NK-92 (cell line): ENCODE measurements at regions not wholly inside any gene's neighbourhood (a gene's known extent, or its start where the extent isn't known, plus 50 kb on each side); places are given as distances from the start of the nearest gene placed in this dataset.

Source experiments
- DNase-seq: peaks from one replicate; lab custom pipeline; 2025; ENCODE audit not compliant: unreplicated experiment; lab: John Stamatoyannopoulos, UW

DNA sequence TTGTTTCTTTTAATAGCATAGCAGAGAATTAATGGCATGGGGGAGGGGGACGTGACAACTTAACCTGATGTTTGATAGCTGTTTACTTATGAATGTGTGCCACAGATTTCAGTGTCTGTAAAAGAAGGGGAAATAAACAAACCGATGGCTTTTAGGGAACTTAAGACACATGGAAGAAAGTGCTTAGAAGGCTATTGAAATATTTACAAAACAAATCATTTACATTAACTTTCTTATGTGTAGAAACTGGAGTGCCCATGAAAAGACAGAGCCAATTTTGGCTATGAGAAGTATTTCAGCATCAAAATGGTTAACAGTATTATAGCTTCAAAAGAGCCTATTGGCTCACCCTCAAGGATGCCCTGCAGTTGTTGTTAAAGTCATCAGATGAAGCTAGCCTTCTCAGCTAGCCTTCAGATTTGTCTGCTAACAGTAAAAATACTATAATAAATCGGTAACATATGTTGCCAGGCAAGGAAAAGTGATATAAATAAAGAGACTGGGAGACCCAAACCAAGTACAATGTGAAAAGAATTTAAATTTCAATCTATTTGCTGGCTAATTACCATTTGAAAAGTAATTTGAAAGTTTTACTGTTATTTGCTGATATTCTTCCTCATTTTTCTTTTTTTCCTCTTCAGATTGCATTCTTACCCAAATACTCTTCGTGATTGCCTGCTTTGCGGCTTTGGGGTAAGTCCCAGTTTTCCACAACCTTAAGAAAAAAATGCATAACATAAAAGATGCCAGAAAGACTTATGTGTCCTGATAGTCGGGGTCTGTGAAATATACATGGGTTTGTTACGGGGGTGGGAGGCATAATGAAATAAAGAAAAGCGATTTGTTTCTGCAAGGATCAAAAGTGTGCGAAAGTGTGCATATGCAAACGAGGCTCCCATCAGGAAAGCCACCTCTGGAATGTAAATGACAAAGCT, 256.4 kb downstream of the MEIS1 start:
- no peak for DNase-seq

DNA sequence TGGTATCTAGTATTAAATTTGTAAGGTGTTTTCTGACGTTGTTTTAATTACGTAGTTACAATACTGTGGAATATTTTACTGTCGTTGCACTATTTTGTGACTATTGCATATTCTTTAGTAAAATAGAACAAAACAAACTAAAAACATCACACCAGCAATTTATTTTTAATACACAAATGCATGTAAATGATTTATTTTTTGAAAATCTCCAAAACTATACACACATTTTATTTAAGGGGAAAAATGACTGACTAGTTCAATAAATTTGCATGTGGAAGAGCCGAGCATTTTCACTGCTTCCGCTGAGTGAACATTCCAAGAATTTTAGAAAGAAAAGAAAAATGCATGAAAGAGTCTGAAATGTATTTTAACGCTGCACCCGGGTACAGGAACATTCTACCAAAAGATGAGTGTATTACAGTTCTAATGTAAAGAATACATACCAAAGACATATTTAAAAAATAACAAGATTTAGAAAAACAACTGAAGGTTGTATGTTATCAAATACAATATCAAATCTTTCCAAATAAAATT, 257.7 kb downstream of the MEIS1 start:
- no peak for DNase-seq

DNA sequence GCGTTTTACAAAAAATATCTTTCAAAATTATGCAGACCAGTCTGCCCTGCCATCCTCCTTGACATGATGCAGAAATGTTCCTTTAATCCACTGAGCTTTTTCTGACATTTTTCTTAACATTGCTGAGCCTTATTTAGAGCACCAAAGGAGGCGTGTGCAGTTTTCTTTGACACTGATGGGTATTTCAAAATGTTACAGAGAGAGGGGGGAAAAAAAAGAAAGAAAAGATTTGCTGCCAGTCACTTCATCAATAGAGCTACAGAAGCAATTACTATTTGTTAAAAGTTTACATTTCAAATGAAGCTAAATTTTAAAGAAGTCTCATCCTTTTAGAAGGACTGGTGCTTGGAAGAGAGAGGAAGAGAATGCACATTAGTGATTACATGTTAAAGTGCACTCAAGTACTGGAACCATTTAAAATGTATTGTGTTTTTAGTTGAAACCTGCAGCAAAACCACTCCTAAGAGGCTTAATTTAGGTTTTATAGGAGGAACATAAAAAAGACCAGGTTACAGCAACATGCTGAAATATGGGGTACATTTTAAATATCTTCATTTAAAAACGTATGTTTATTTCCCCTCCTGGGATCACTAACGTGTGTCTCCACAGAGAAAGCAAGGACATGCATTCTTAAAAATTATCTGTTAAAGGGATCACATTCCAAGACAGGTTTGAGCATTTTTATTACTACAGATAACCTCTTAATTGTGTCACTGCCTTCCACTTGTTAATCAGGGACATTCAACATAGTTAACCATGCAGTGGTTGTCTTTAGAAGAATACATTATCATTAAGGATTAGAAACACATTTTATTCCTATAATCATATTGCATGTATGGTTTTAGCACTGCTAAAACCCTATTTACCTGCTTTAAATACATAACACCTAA, 258.4 kb downstream of the MEIS1 start:
- no peak for DNase-seq

DNA sequence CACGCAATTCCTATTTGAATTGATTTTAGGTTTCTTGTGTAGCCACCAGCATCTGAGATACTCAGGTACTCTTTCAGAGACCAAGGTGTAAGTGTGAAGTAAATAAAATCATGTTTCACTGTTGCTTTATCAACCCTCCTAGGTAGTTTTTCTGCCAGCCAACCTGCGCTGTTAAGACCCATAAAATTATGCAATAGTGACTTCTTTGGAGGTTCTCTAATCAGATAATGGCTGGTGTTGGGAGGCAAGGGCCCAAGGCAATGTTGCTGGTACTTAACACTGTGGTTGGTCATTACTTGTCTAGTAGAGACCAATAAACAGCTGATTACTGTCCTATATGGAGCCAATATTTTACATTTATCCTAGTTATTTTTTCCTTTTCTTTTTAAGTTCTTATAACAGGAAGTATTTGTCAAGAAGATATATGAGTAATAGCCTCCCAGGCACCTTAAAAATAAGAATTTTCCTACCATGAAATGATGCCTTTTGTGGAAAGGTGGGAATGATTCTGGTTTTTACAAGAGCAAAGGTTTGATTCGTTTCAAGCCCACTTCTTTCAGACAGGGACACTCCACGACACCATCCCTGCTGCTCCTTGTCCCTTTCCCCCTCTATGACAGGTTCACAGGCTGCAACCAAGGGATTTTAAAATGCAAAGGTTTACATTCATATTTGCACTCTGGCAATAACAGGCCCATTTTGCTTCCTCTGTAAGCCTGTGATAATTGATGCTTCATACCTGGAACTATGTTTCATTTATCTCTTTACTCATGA, 259.3 kb downstream of the MEIS1 start:
- DNase-seq = no peak

DNA sequence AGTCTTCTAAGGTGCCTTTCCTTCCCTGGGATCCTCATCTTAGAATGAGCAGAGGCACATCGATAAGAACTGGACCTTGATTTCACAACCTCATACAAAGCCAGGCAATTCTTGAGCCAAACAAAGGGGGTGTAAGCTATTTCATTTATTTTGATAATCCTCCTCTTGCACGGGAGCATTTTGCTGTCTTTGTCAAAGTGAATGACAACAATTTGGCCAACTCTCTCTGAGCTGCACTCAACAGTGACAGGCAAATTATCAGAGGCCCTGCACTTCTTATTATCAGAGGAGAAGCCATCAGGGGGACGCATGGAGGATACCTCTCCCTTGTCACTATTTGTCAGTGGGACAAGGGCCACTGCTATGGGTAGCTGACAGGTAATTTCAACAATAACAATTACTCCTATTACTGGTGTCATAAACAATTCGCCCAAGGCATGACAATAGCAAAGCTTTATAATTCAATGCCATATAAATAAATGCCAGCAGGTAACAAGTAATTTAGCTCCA, 260.4 kb downstream of the MEIS1 start:
- DNase-seq = no peak

DNA sequence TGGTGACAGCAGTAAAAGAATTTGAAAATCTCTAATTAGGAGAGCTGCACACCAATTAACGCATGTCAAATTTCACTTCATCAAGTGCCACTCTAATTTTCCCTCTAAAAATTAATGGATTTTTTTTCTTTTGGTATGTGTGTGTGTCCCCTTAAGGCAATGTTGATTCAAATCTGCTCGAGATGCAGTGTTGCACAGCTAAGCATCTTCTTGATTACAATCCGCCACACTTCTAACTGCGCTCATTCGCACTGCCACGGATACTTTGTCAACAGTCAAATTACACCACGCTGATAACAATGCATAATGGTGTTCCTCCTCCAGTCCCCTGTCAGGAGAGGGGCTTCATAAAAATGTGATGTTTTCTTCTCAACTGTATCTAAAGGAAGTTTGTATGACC, 261.4 kb downstream of the MEIS1 start:
- no peak for DNase-seq

DNA sequence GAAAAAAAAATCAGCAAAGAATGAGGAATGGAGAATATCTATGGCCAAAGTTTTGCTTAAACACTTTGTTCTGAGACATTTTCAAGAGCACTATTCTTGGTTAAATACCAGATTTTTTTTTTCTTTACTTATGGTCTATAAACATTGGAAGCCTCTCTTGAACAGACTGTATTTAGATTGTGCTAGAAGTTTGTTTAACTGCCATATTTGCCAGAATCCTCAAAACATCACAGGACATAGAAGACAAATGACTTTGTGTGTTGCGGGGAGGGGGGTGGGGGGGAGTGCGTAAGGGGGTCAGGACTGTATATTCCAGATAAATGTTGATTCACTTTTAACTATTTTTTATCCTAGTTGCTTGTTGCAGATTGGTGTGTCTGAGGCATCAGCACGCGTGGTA, 262.0 kb downstream of the MEIS1 start:
- no peak for DNase-seq

DNA sequence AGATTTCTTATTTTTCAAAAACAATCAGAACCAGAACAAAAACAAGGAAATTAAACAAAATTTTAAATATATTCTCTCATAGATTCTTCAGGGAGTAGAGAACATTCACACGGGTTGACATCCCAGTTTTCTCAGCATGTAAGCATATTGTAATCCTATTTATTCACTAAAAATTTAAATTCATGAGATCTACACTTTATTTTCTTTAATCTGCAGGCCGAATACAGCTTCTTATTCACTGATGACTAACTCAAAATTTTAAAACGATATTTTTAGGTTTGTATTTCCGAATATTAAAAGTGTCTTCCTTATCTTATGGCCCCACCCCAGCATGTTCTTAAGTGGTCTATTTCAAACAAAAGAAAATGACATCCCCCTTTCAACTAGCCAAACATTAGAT, 262.4 kb downstream of the MEIS1 start:
- no peak for DNase-seq

DNA sequence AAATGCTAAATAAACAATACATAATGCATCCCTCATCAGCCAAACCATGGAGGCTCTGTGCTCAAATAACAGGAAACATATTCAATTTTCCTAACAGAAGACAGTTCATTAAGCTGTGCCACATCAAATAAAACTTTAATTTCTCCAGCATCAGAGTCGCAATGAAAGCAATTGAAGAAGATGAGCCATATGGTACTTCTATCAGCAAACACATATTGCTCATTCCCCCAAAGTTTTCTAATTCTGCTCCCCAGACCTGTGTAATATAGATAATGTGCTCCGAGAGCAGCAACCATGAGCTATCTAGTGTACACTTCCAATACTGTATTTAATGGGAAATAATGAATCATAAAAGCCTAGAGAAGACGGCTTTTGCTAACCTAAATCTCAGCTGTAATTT, 263.2 kb downstream of the MEIS1 start:
- no peak for DNase-seq

DNA sequence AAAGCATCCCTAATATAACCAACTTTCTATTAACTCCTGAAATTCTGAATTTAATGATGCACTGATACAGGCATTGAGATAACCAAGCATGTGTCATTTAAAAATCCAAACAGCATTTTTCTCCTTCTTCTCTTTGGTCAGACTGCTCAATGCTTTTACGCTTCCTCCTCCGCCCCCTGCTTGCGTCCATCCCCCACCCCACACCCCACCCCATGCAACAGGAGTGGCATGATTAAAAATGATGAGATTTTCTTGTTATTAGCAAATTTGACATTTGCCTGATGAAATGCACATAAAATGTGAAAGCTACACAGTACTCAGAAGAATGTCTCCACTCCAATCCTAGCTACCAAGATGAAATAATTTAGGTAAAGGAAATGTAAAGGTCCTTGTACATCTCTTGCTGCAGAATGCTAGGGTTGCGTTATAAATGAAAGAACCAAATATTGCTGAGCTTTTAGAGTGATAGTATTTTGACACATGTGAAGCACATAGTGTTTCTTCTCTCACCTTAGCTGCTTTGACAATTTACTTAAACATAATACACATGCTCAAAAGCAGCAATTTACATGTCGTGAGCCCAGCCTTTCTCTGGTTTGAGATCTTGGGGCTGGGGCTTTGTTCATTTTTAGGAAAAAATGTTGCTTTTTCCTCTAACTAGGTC, 263.8 kb downstream of the MEIS1 start:
- no peak for DNase-seq

DNA sequence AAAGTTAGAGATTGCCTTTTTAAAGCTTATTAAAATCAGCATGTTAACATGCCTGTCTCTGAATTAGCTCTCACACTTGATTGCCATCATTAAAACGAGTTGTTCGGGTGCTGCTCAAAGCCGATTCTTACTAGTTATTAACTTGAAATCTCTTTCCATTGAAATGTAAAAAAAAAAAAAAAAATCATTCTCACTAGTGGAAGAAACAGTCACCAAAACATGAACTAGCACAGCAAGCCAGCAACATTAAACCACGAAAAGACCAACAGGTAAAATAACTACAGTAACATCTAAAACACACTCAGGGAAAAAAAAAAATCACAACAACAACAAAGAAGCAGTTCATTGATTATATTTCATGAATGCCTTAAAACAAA, 264.5 kb downstream of the MEIS1 start:
- DNase-seq = no peak

DNA sequence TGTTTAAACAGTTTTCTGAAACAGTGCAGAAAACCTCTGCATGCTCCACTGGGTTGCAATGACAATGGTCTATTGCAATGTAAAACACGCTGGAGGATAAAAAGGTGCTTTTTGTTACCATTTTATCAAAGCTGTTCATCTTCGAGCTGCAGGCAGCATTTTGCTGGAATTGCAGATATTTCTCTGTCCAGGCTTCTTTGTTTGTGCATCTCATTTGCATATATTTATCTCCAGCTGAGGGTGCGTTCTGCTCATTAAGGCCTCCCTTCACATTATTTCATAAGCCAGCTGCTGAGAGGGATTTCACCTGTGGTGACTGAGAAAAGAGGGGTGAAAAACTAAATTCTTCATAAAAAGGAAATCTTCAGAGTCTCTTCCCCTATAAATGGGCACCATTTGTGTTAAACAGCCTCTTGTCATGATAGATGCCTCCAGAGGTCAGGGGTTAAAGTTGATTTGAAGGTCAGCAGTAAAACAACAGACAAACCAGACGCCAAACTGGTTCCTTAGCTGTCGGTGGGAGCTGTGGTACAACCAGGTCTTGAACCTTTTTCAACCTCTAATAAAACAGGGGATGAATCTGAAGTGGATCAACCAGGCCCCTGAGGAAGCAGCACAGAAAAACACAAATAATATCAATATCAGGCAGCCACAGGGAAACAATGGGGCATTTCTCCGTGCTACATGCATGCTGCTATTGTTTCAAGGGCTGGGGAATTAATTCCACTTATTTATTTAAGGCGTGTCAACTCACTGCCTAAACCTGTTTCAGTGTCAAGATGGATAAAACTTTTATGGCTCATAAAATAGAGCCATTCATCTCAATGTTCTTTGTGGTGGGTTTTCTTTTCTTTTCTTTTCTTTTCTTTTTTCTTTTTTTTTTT, 265.1 kb downstream of the MEIS1 start:
- no peak for DNase-seq

DNA sequence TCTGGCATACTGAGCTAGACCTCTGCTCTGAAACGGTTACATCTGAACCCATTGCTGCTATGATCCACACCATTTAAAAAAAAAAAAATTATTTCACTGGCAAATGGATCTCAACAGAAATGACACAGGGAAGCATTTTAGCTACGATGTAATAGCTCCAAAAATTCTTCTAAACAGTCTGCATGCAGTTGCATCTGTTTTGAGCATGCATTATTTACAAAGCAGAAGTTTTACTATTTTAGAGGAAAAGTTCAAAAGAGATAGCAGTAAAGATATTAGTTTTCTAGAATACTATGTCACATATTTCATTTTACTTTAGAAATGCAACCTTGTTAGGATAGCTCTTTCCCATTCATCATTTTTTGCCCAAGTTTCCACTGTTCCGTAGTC, 265.7 kb downstream of the MEIS1 start:
- no peak for DNase-seq

DNA sequence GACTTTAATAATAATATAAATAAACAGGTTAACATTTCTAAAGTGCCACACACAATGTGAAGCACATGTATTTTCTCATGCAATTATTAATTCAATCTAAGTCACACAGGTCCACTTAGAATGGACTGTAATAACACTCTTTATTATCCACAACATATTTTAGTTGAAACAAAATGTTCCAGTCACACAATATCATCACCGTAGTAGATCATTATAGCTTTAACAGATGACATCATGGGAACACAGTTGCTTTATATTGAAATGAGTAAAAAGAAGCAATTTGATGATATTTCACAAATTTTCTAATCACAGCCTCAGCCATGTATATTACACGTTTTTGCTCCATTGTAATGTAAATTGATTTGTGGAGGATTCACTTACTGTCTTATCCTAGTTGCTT, 266.3 kb downstream of the MEIS1 start:
- DNase-seq = no peak

DNA sequence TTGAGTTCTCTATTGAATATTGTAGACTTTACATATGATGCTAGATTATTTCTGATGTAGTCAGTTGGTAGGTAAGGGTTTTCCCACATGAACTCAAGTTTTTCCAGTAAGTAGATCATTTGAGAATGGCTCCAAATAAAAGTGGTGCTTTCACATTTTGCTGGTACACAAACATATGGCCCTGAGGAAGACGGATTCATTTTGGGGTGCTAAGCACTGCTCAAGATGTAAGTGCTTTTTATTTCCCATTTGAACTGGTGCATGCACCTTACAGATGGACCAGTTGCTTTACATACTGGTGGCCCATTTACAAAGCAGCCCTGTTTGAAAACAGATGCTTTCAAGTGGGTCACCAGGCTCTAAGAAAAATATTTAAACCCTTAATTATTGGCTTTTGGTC, 266.7 kb downstream of the MEIS1 start:
- no peak for DNase-seq

DNA sequence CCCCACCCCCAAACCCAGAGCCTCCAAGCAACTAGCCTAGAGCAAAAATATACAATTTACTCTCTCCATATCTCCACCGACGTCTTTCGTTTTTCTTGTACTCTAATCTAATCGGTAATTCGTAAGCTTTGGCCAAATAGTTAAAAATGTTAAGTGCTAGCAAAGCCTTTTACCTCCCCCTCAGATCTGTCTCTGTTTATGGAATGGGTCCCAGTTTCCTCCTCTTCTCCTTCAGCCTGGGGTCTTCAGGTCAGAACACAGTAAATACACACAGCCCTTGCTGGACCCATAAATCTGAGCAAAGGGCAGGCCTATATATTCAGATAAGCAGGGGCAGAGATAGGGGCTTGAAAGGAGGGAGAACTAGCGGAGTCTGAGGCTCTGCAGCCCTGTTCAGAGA, 267.4 kb downstream of the MEIS1 start:
- DNase-seq = no peak

DNA sequence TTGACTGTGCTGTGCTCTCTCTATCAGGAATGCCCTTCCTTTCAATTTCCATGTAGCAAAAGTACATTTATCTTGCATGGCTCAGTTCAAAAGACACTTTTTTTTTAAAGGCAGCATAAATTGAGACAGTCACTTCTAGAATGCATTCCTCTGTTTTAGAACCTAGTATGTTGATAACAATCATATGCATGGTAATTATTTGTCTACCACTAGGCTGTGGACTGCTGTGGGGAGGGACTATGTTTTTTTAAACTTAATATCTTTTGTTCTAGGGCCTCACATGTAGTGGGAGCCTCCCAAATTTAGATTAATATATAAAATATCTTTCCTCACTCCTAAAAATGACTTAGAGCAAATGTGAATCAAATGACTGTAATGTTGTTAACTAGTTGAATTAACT, 269.9 kb downstream of the MEIS1 start:
- no peak for DNase-seq

DNA sequence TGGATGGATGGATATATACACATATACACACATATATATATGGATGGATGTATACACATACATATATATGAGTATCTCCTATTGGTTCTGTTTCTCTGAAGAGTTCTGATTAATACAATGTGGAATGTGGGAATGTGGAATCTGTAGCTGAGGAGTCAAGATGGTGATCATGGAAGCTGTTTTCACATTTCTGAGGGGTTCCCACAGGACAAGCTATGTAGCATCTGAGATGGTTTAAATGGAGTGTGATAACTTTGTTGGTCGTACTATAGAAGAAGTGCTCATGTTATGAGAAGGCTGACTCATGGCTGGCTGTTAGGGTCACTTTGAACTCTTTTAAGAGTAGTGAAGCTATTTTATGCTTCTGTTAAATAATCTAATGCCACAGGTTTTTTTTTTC, 279.7 kb downstream of the MEIS1 start:
- no peak for DNase-seq

DNA sequence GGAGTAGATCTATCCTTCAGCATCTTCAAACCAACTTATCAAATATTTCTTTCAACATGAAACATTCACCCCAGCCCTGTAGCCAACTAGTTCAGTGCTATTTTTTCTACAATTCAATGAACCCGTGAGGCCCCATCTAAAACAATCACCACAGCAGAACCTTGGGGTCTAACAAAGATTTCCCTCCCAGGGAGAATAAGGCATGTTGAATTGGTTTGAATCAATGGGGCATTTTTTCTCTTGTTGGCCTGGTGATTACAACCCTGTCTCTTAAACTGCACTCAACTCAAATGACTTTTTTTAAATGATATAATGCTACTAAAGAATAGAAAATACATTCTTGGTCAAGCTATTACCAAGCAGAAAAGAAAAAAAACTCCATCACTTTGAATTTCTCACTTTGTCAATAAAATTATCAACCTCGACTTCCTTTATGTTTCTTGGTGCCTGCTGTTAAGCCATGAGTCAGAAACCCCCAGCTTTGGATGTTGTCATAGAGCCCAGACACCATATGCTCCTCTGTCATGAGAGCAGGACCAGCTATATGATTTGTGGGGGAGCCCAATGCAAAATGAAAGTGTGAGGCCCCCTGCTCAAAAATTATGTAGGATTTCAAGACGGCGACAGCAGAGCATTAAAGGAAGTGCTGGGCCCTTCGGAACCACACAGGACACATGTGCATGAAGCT, 282.4 kb downstream of the MEIS1 start:
- DNase-seq = no peak
